Left lung (tissue), 4 donors: ENCODE measurements at regions not wholly inside any gene's neighbourhood (a gene's known extent, or its start where the extent isn't known, plus 50 kb on each side); places are given as distances from the start of the nearest gene placed in this dataset.
A peak's percentile ranks its signal among the peaks of the same experiment; 100 is the strongest.

Experiments
- ATAC-seq: fragments of 200-7000 bp; cut with Tn5 transposase; one replicate; pipeline ENCODE4 v1.9.1; 2020; ENCODE audit warnings: moderate library complexity
- DNase-seq, 4 donors: peaks; one replicate each; pipeline ENCODE4 v3.0.0-alpha.2; 2013 to 2020
- H3K27ac ChIP-seq, 2 donors: fragments of 200-600 bp; sonication (generic) in 1 of 2; one replicate each; pipeline versions ENCODE4 v1.5.0 to v1.8.0; 2020 to 2021
- H3K27me3 ChIP-seq, 2 donors: fragments of 200-600 bp; sonication (generic) in 1 of 2; one replicate each; pipeline versions ENCODE4 v1.5.0 to v1.8.0; 2020 to 2021
- H3K36me3 ChIP-seq, 2 donors: fragments of 200-600 bp; sonication (generic) in 1 of 2; one replicate each; pipeline versions ENCODE4 v1.5.0 to v1.8.0; 2020 to 2021
- H3K4me1 ChIP-seq, 2 donors: fragments of 200-600 bp; one replicate each; pipeline ENCODE4 v1.8.0; 2021
- H3K4me3 ChIP-seq, 2 donors: fragments of 200-600 bp; sonication (generic) in 1 of 2; one replicate each; pipeline versions ENCODE4 v1.5.0 to v1.8.0; 2020 to 2021; ENCODE audit warnings: mild to moderate bottlenecking in 1 of 2
- H3K9me3 ChIP-seq, 2 donors: fragments of 200-600 bp; sonication (generic) in 1 of 2; one replicate each; pipeline versions ENCODE4 v1.5.0 to v1.8.0; 2020 to 2021
- intact Hi-C, 2 donors: fragments of 100-400 bp; cut with DNase I; formaldehyde crosslinking; loops; one replicate each; pipeline versions ENCODE4 v1.11.2 to v1.14.2; 2022
- TF ChIP-seq, protein P1 (sequence below), 2 donors: fragments of 200-600 bp; sonication (generic) in 1 of 2; IDR thresholded peaks; one replicate each; pipeline versions ENCODE4 v1.5.0 to v1.8.0; 2021; ENCODE audit warnings: antibody characterized with exemption in 2 of 2
- donor health status: DM: no; HTN: yes; CAD: no.
- donor health status: DM: no; HTN: no; CAD: no.

DNA sequence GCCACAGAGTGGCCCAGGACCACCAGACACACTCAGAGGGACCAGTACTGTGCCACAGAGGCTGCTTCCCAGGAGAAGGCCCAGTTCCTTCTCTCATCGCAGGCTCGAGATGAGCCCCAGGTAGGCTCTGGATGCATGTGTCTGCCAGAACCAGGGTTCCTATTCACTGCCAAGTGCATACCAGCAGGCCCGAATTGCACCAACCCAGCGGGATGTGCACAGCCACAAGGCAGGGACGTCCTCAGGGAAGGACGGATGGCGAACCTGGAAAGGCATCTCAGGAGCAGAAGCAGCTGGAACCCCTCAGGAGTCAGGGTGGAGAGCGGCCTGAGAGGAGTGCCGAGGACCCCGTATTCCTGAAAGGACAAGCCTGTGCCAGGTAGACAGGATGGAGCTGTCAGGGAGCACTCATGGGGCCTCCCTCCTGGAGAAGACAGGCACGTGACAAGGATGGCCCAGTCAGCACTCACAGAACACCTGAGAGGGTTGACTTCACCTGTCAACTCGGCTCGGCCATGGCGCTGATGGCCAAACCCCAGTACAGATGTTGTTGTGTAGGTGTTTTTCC is 73.7 kb downstream of the PTGR3 start:
- TF ChIP-seq, protein P1, sequence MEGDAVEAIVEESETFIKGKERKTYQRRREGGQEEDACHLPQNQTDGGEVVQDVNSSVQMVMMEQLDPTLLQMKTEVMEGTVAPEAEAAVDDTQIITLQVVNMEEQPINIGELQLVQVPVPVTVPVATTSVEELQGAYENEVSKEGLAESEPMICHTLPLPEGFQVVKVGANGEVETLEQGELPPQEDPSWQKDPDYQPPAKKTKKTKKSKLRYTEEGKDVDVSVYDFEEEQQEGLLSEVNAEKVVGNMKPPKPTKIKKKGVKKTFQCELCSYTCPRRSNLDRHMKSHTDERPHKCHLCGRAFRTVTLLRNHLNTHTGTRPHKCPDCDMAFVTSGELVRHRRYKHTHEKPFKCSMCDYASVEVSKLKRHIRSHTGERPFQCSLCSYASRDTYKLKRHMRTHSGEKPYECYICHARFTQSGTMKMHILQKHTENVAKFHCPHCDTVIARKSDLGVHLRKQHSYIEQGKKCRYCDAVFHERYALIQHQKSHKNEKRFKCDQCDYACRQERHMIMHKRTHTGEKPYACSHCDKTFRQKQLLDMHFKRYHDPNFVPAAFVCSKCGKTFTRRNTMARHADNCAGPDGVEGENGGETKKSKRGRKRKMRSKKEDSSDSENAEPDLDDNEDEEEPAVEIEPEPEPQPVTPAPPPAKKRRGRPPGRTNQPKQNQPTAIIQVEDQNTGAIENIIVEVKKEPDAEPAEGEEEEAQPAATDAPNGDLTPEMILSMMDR (IDR thresholded peaks at IDR 0.05) = no peak
- no peaks in the 10 kb centered on the region for H3K9me3 ChIP-seq
- H3K4me1 ChIP-seq = no peaks in the 10 kb centered on the region
- H3K4me3 ChIP-seq = no peak overlapping the region
- intact Hi-C loops = no loop called here
- no peaks in the 10 kb centered on the region for H3K27me3 ChIP-seq
- ATAC-seq (no peak), DNase-seq (peak in 1 of 4 donors; percentile 63)
- H3K27ac ChIP-seq = no peak overlapping the region
- H3K36me3 ChIP-seq = no peaks in the 10 kb centered on the region

GRCh38 chr18:75134611-75134975 is 74.3 kb downstream of the PTGR3 start:
- Histone ChIP-seq H3K36me3 (no peaks in the 10 kb centered on the region), H3K4me3 (no peak overlapping the region), H3K9me3 (no peaks in the 10 kb centered on the region), H3K4me1 (no peaks in the 10 kb centered on the region), H3K27ac (no peak overlapping the region), H3K27me3 (no peaks in the 10 kb centered on the region)
- no peak for ATAC-seq
- TF ChIP-seq, protein P1 (IDR thresholded peaks at IDR 0.05) = no peak
- intact Hi-C loops = no loop called here
- no peak for DNase-seq

DNA sequence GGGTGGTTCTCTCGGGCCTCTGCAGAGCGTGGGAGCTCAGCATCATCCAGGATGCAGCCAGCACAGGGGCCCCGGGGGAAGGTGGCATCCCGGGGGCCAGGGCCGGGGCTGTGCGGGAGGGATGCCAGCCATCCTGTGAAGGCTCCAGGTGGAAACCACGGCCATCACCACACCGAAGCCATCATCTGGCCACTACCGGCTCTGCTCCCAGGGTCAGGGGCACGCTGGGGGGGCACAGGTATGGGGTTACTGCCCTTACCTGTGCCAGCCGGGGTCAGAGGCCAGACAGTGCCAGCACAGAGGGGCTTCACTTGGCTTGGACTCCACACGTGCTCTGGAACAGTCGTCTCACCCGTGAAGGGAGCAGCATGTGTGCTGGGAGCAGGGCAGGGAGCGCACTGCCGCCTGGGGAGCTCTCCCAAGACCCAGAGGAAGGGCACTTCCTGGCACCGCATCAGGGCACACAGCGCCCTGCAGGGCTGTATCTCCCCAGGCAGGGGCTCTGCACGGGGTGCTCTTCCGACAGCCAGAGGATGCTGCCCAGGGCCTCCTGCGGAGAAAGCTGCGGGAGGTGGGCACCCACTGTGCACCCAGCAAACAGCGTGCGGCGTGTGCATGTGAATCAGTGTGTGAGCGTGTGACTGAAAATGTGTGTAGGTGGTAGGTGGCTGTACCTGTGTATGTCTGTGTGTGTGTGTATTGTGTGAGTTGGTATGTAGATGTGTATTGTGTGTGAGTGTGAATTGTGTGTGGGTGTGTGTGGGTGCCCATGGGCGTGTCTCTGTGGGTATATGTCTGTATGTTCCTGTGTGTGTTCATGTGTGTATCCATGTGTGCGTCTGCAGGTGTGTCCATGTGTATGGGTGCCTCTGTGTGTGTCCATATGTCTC is 75.0 kb downstream of the PTGR3 start:
- H3K27ac ChIP-seq = no peak overlapping the region
- intact Hi-C loops = no loop called here
- peak in 1 of 4 donors; percentile 73 for DNase-seq
- no peak for ATAC-seq
- TF ChIP-seq, protein P1 (IDR thresholded peaks at IDR 0.05) = no peak
- no peaks in the 10 kb centered on the region for H3K36me3 ChIP-seq
- H3K9me3 ChIP-seq = no peaks in the 10 kb centered on the region
- H3K4me1 ChIP-seq = no peaks in the 10 kb centered on the region
- H3K4me3 ChIP-seq = no peak overlapping the region
- no peaks in the 10 kb centered on the region for H3K27me3 ChIP-seq

DNA sequence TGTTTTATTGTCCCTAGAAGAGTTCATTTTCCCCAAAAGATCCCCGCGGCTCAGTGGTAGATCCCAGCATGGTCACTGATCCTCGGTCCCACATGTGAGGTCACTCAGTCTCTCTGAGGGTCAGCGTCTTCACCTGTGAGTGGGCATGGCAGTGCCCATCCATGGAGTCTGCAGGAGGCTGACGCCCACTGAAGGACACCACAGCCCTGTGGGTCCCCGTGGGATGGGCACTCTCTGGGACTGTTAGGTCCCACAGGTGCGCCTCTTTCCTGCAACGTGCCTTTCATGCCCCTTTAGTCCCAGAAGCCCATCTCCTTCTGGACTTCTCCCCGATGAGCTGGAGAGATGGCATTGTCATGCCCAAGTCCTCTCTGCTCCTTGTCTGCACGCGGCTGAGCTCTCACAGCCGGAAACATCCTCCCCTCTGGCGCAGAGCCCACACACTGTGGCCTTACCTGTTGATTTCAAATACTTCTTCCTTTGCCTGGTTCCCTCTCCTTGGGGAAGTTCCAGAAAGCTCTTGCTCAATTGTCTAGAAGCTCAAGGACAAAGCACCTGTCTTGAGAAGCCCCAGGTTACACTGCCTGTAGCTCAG is 75.9 kb downstream of the PTGR3 start:
- Histone ChIP-seq H3K9me3 (no peaks in the 10 kb centered on the region), H3K4me3 (no peak overlapping the region), H3K27me3 (no peaks in the 10 kb centered on the region), H3K4me1 (no peaks in the 10 kb centered on the region), H3K27ac (no peak overlapping the region), H3K36me3 (no peaks in the 10 kb centered on the region)
- TF ChIP-seq, protein P1 (IDR thresholded peaks at IDR 0.05) = no peak
- ATAC-seq = peak; percentile 46
- peak in 1 of 4 donors; percentile 61 for DNase-seq
- intact Hi-C loops = no loop called here
